ENCODE measurements at regions not wholly inside any gene's neighbourhood (a gene's known extent, or its start where the extent isn't known, plus 50 kb on each side); places are given as distances from the start of the nearest gene placed in this dataset.

DNA sequence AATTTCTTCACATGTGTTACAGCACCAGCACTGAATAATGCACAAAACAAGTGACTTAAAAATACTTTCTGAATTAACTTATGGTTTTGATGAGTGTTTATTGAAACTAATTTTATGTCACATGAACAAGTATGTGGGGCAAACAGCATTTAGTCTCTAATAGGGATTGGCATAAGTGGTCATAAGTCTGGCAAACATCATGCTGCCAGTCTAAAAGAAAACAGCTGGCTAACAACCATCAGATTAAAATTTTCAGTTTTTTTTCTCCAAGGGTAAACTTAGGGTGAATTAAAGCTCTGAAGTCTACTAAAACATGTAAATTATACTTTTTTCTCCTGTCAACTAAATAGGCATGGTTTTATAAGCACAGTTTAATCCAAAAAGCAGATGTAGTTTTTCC, 1014.2 kb downstream of the FAT4 start:
- Histone ChIP-seq H3K27me3 (no peaks in the 10 kb centered on the region), H3K27ac (no peak overlapping the region), H3K36me3 (replicated peaks in 1 of 2) (no peaks in the 10 kb centered on the region), H3K9me3 (replicated peaks in 1 of 3) (no peaks in the 10 kb centered on the region), H3K4me3 (no peak overlapping the region), H3K4me1 (replicated peaks in 1 of 2) (no peaks in the 10 kb centered on the region)
- DNase-seq = no peak
- TF ChIP-seq, protein P1, sequence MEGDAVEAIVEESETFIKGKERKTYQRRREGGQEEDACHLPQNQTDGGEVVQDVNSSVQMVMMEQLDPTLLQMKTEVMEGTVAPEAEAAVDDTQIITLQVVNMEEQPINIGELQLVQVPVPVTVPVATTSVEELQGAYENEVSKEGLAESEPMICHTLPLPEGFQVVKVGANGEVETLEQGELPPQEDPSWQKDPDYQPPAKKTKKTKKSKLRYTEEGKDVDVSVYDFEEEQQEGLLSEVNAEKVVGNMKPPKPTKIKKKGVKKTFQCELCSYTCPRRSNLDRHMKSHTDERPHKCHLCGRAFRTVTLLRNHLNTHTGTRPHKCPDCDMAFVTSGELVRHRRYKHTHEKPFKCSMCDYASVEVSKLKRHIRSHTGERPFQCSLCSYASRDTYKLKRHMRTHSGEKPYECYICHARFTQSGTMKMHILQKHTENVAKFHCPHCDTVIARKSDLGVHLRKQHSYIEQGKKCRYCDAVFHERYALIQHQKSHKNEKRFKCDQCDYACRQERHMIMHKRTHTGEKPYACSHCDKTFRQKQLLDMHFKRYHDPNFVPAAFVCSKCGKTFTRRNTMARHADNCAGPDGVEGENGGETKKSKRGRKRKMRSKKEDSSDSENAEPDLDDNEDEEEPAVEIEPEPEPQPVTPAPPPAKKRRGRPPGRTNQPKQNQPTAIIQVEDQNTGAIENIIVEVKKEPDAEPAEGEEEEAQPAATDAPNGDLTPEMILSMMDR (IDR thresholded peaks at IDR 0.05) = no peak
- no peak for TF ChIP-seq POLR2A (IDR thresholded peaks at IDR 0.05)
- intact Hi-C loops (cut with DNase I) = no loop called here

DNA sequence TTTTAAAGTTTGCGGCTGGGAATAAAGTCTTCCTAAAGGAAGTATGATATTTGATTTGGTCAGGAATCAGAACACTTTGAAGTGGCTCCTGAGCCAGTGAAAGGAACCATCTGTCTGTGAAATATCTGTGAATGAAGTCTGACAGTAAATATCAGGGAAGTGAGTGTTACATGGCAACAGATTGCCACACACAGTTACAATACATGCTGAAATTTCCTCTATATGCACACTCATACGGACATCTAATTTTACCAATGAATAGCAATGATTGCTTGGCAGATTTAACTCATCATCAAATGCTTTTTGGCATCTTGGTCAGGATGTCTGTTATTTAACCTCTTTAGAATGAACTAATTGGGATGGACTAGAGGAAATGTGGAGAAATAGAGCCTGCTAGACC, 1023.8 kb downstream of the FAT4 start:
- WGBS, 4 donors = 60 to 72% (median 72%) methylated on average over 2 of the region's 2 CpGs
- DNase-seq = no peak

GRCh38 chr4:126341927-126342326, 1027.2 kb downstream of the FAT4 start:
- intact Hi-C loops (cut with DNase I) = no loop called here
- 53 to 85% (median 72%) methylated on average over 1 of the region's 1 CpG for WGBS, 4 donors
- Histone ChIP-seq H3K9me3 (replicated peaks in 1 of 3) (no peaks in the 10 kb centered on the region), H3K27me3 (no peaks in the 10 kb centered on the region), H3K27ac (no peak overlapping the region), H3K4me1 (replicated peaks in 1 of 2) (no peaks in the 10 kb centered on the region), H3K36me3 (replicated peaks in 1 of 2) (no peaks in the 10 kb centered on the region), H3K4me3 (no peak overlapping the region)
- no peak for DNase-seq
- TF ChIP-seq POLR2A (IDR thresholded peaks at IDR 0.05) = no peak
- TF ChIP-seq, protein P1 (IDR thresholded peaks at IDR 0.05) = no peak

More for the DNA sequence above, 1023.8 kb downstream of the FAT4 start:
- no peaks in the 10 kb centered on the region for H3K27me3 ChIP-seq
- no peak overlapping the region for H3K4me3 ChIP-seq
- no peak overlapping the region for H3K27ac ChIP-seq
- intact Hi-C loops (cut with DNase I) = no loop called here
- no peaks in the 10 kb centered on the region for H3K9me3 ChIP-seq (replicated peaks in 1 of 3)
- H3K36me3 ChIP-seq (replicated peaks in 1 of 2) = no peaks in the 10 kb centered on the region
- no peak for TF ChIP-seq POLR2A (IDR thresholded peaks at IDR 0.05)
- TF ChIP-seq, protein P1 (IDR thresholded peaks at IDR 0.05) = no peak
- no peaks in the 10 kb centered on the region for H3K4me1 ChIP-seq (replicated peaks in 1 of 2)

GRCh38 chr4:126344472-126344871, 1029.7 kb downstream of the FAT4 start:
- TF ChIP-seq, protein P1 (IDR thresholded peaks at IDR 0.05) = no peak
- no peak for TF ChIP-seq POLR2A (IDR thresholded peaks at IDR 0.05)
- WGBS, 4 donors = 83 to 87% (median 87%) methylated on average over 6 of the region's 6 CpGs

More at GRCh38 chr4:126344472-126344871, 1029.7 kb downstream of the FAT4 start:
- intact Hi-C loops (cut with DNase I) = no loop called here
- Histone ChIP-seq H3K9me3 (replicated peaks in 1 of 3) (no peaks in the 10 kb centered on the region), H3K36me3 (replicated peaks in 1 of 2) (no peaks in the 10 kb centered on the region), H3K4me1 (replicated peaks in 1 of 2) (no peaks in the 10 kb centered on the region), H3K27ac (no peak overlapping the region), H3K4me3 (no peak overlapping the region), H3K27me3 (no peaks in the 10 kb centered on the region)
- DNase-seq = no peak
